CD14-positive monocyte (primary cell): ENCODE measurements at regions not wholly inside any gene's neighbourhood (a gene's known extent, or its start where the extent isn't known, plus 50 kb on each side); places are given as distances from the start of the nearest gene placed in this dataset.

Source experiments
- DNase-seq, 3 donors: peaks; one replicate each; pipeline ENCODE4 v3.0.0-alpha.2; 2011 to 2022
- H2AFZ ChIP-seq: 2 replicates; pipeline ENCODE4 v1.6.0; 2012; ENCODE audit warnings: mild to moderate bottlenecking, low read depth, low read length, inconsistent platforms; ENCODE audit not compliant: insufficient read depth, poor library complexity, severe bottlenecking
- H3K27ac ChIP-seq, 2 donors: 1 replicate in 1 of 2; 2 replicates in 1 of 2; pipeline ENCODE4 v1.5.1; 2012 to 2013; ENCODE audit warnings: low read length in 2 of 2, control low read depth in 1 of 2, inconsistent platforms in 1 of 2, low read depth in 1 of 2, mild to moderate bottlenecking in 1 of 2
- H3K27me3 ChIP-seq, 2 donors: one replicate each; pipeline versions ENCODE4 v1.6.0 to v1.6.1; 2011 to 2013; ENCODE audit warnings: low read length in 2 of 2; ENCODE audit not compliant: control insufficient read depth in 2 of 2, insufficient read depth in 2 of 2
- H3K36me3 ChIP-seq, 2 donors: replicated peaks in 1 of 2; 1 replicate in 1 of 2; 2 replicates in 1 of 2; pipeline versions ENCODE4 v1.5.1 to v1.6.1; 2012 to 2013; ENCODE audit warnings: low read length in 2 of 2, control low read depth in 1 of 2, inconsistent platforms in 1 of 2, mild to moderate bottlenecking in 1 of 2; ENCODE audit not compliant: insufficient read depth in 2 of 2, control insufficient read depth in 1 of 2
- H3K4me1 ChIP-seq, 2 donors: 1 replicate in 1 of 2; 2 replicates in 1 of 2; pipeline versions ENCODE4 v1.5.1 to v1.6.1; 2012 to 2013; ENCODE audit warnings: low read length in 2 of 2, control low read depth in 1 of 2, inconsistent platforms in 1 of 2, mild to moderate bottlenecking in 1 of 2, moderate library complexity in 1 of 2; ENCODE audit not compliant: insufficient read depth in 2 of 2, control insufficient read depth in 1 of 2
- H3K4me2 ChIP-seq: replicated peaks from 2 replicates; pipeline ENCODE3; 2012; ENCODE audit warnings: low read length, moderate library complexity, mild to moderate bottlenecking; ENCODE audit not compliant: poor library complexity, severe bottlenecking; ENCODE audit errors: extremely low read depth
- H3K4me3 ChIP-seq, 3 experiments: fragments of 200-600 bp in 1 of 3; sonication (generic) in 1 of 3; replicated peaks in 1 of 3; 1 replicate in 2 of 3; 2 replicates in 1 of 3; pipeline ENCODE4 v1.5.1; 2011 to 2013; ENCODE audit warnings: low read length in 3 of 3, mild to moderate bottlenecking in 3 of 3, control low read depth in 2 of 3, low read depth in 2 of 3, inconsistent platforms in 1 of 3, moderate library complexity in 1 of 3
- H3K79me2 ChIP-seq: 2 replicates; pipeline ENCODE4 v1.6.0; 2012; ENCODE audit warnings: mild to moderate bottlenecking, control low read depth, inconsistent platforms, low read length, moderate library complexity; ENCODE audit not compliant: insufficient read depth
- H3K9ac ChIP-seq: 2 replicates; pipeline ENCODE4 v1.6.0; 2017; ENCODE audit warnings: low read length, mild to moderate bottlenecking; ENCODE audit not compliant: insufficient read depth, poor library complexity, severe bottlenecking
- H3K9me3 ChIP-seq, 2 donors: replicated peaks in 1 of 2; 1 replicate in 1 of 2; 2 replicates in 1 of 2; pipeline versions ENCODE4 v1.5.1 to v1.6.1; 2012 to 2013; ENCODE audit warnings: low read length in 2 of 2, control low read depth in 1 of 2; ENCODE audit not compliant: control insufficient read depth in 1 of 2, insufficient read depth in 1 of 2
- H4K20me1 ChIP-seq: 2 replicates; pipeline ENCODE4 v1.6.0; 2012; ENCODE audit warnings: mild to moderate bottlenecking, low read length, control low read depth, moderate library complexity; ENCODE audit not compliant: insufficient read depth
- H3K27ac Mint-ChIP-seq, 7 donors: one replicate each; pipeline ENCODE4 v1.8.0; 2020; ENCODE audit warnings: mild to moderate bottlenecking in 7 of 7, mixed read lengths in 7 of 7, moderate library complexity in 6 of 7, inconsistent platforms in 2 of 7
- H3K27me3 Mint-ChIP-seq, 3 donors: one replicate each; pipeline ENCODE4 v1.8.0; 2021 to 2022; ENCODE audit warnings: low read depth in 3 of 3, mild to moderate bottlenecking in 3 of 3, mixed read lengths in 3 of 3, moderate library complexity in 3 of 3, inconsistent platforms in 1 of 3
- H3K36me3 Mint-ChIP-seq, 2 donors: one replicate each; pipeline ENCODE4 v1.8.0; 2020; ENCODE audit warnings: mixed read lengths in 2 of 2, inconsistent platforms in 1 of 2, mild to moderate bottlenecking in 1 of 2
- H3K4me1 Mint-ChIP-seq: one replicate; pipeline ENCODE4 v1.8.0; 2020; ENCODE audit warnings: mild to moderate bottlenecking, mixed read lengths
- H3K4me3 Mint-ChIP-seq, 2 donors: one replicate each; pipeline ENCODE4 v1.8.0; 2020; ENCODE audit warnings: mild to moderate bottlenecking in 2 of 2, mixed read lengths in 2 of 2, moderate library complexity in 1 of 2
- H3K9me3 Mint-ChIP-seq, 7 donors: one replicate each; pipeline ENCODE4 v1.8.0; 2020 to 2022; ENCODE audit warnings: mixed read lengths in 7 of 7, mild to moderate bottlenecking in 6 of 7, moderate library complexity in 6 of 7, inconsistent platforms in 2 of 7
- WGBS: methylation state at CpG from one replicate; pipeline ENCODE4 v1.1.5; 2013; ENCODE audit warnings: missing lambda C conversion rate; ENCODE audit not compliant: insufficient coverage; 5-methylcytosine and 5-hydroxymethylcytosine counted together
- intact Hi-C, 2 donors: fragments of 100-400 bp; cut with micrococcal nuclease; formaldehyde crosslinking; loops; one replicate each; pipeline versions ENCODE4 v1.15.0 to v1.15.1; 2023
- TF ChIP-seq, protein P1 (sequence below): fragments of 200-600 bp; IDR thresholded peaks from one replicate; pipeline ENCODE4 v1.8.0; 2022; ENCODE audit warnings: antibody characterized with exemption, mild to moderate bottlenecking

- no peaks in the 10 kb centered on the region for H3K27me3 Mint-ChIP-seq
- no peak overlapping the region for H3K27ac Mint-ChIP-seq
- intact Hi-C loops: no loop called here
- Histone ChIP-seq H3K4me3 (no peak overlapping the region), H4K20me1 (no peaks in the 10 kb centered on the region), H2AFZ (no peak overlapping the region), H3K36me3 (no peaks in the 10 kb centered on the region), H3K9ac (no peak overlapping the region), H3K9me3 (peaks cover 9 to 22% of the 10 kb centered on the region in 2 donors), H3K4me2 (no peak overlapping the region), H3K79me2 (no peaks in the 10 kb centered on the region), H3K4me1 (no peaks in the 10 kb centered on the region), H3K27ac (no peak overlapping the region), H3K27me3 (no peaks in the 10 kb centered on the region)
- WGBS: no CpG with 5 or more reads among the region's 1 CpG
- TF ChIP-seq, protein P1, sequence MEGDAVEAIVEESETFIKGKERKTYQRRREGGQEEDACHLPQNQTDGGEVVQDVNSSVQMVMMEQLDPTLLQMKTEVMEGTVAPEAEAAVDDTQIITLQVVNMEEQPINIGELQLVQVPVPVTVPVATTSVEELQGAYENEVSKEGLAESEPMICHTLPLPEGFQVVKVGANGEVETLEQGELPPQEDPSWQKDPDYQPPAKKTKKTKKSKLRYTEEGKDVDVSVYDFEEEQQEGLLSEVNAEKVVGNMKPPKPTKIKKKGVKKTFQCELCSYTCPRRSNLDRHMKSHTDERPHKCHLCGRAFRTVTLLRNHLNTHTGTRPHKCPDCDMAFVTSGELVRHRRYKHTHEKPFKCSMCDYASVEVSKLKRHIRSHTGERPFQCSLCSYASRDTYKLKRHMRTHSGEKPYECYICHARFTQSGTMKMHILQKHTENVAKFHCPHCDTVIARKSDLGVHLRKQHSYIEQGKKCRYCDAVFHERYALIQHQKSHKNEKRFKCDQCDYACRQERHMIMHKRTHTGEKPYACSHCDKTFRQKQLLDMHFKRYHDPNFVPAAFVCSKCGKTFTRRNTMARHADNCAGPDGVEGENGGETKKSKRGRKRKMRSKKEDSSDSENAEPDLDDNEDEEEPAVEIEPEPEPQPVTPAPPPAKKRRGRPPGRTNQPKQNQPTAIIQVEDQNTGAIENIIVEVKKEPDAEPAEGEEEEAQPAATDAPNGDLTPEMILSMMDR: no peak
- H3K4me1 Mint-ChIP-seq: peaks cover 3% of the 10 kb centered on the region
- H3K9me3 Mint-ChIP-seq: peaks cover 9 to 24% (median 18%) of the 10 kb centered on the region in 7 donors
- no peaks in the 10 kb centered on the region for H3K36me3 Mint-ChIP-seq
- no peak for DNase-seq
- no peak overlapping the region for H3K4me3 Mint-ChIP-seq
Observed at GRCh38 chr6:140388815-140389214, 1014.4 kb upstream of the CITED2 start.

GRCh38 chr6:140388192-140388802 is 1013.8 kb upstream of the CITED2 start:
- Histone ChIP-seq H3K9ac (no peak overlapping the region), H3K9me3 (peaks cover 9 to 22% of the 10 kb centered on the region in 2 donors), H3K27ac (no peak overlapping the region), H3K4me2 (no peak overlapping the region), H3K36me3 (no peaks in the 10 kb centered on the region), H3K27me3 (no peaks in the 10 kb centered on the region), H3K4me3 (no peak overlapping the region), H3K79me2 (no peaks in the 10 kb centered on the region), H4K20me1 (no peaks in the 10 kb centered on the region), H3K4me1 (no peaks in the 10 kb centered on the region), H2AFZ (no peak overlapping the region)
- TF ChIP-seq, protein P1: no peak
- DNase-seq: no peak
- Mint-ChIP-seq H3K27me3 (no peaks in the 10 kb centered on the region), H3K36me3 (no peaks in the 10 kb centered on the region), H3K9me3 (peaks cover 9 to 24% (median 18%) of the 10 kb centered on the region in 7 donors), H3K27ac (no peak overlapping the region), H3K4me1 (no peaks in the 10 kb centered on the region), H3K4me3 (no peak overlapping the region)
- WGBS: no CpG with 5 or more reads among the region's 2 CpGs
- intact Hi-C loops: no loop called here
